Caki2 (cell line): ENCODE measurements at regions not wholly inside any gene's neighbourhood (a gene's known extent, or its start where the extent isn't known, plus 50 kb on each side); places are given as distances from the start of the nearest gene placed in this dataset.
"Not testable (repeated sequence)": the region's sequence is repeated elsewhere in the genome, so short reads cannot be mapped to it uniquely, and the experiment has no call there.

ENCODE experiments used
- DNase-seq: peaks from one replicate; pipeline ENCODE4 v3.0.0-alpha.2; 2015; ENCODE audit warnings: low read depth
- in situ Hi-C: cut with HindIII; loops from 2 replicates; pipeline ENCODE4 v1.10.0; 2016; ENCODE audit warnings: low sequenced_read_pairs, low pct_unique_long_range_greater_than_20kb, mixed read lengths

DNA sequence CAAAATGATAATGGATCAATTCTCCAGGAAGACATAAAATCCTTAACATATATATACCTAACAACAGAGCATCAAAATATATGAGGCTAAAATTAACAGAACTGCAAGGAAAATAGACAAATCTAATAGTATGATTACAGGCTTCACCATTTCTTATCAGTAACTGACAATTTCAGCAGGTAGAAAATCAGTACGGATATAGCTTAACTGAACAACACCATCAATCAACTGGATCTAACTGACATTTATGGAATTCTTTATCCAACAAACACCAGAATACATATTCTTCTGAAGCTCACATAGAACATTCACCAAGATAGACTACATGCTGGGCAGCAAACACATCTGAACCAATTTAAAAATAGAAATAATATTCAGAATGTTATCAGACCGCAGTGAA is 121.1 kb upstream of the CDC14C start:
- in situ Hi-C loops: no loop called here
- DNase-seq: no peak

DNA sequence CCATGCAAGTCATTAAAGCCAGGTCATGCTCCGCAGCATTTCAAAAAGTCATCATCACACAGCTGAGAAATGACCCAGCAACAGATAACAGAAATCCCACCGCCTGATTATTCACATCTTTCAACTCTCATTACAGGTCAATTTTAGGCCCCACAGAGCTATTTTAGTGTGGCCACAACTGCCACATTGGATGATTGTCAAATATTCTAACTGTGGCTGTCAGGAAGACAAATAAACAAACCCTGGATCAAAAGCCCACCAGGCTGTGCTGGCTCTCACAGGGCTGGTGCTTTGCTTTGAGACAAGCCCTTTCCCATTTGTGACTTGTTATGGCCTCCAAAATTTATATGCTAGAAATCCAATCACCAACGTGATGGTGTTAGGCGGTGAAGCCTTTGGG is 117.6 kb upstream of the CDC14C start:
- in situ Hi-C loops: no loop called here
- no peak for DNase-seq

DNA sequence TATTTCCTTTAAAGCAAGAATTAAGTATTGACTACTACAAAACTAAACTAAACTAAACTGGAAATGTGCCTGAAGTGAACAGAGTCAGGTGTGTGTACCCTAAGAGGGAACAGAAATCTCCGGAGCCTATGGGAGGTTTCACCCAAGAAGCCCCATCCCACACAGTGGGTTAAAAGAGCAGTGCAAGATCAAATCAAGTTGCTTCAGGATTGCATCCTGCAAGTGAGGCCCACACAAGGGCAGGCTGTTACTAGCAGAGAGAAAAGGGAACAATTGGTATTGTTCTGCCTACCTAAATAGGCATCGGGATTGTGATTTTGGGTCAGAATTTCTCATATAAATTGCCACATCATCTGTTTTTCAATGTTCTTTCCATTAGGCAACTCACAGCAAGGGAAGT is 113.3 kb upstream of the CDC14C start:
- in situ Hi-C loops: no loop called here

DNA sequence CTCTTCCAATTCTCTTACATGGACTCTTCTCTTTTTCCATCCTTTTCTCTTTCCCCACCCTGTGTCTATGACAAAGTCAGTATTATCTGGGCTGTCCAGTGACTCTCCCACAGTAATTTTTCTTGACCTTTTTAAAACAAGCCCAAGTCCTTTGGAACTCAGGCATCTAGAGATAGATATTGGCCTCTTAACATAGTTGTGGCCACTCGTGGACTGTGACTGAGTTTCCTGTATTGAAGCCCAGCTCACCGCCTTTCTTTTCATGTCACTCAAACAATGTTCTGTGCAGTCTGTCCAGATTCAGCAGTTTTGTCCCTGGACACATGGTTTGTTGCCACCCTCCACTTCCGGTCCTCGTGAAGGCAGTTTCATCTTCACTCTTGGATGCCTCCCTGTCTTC is 110.9 kb upstream of the CDC14C start:
- no peak for DNase-seq
- in situ Hi-C loops: no loop called here

More for the DNA sequence above, 113.3 kb upstream of the CDC14C start:
- DNase-seq: no peak

DNA sequence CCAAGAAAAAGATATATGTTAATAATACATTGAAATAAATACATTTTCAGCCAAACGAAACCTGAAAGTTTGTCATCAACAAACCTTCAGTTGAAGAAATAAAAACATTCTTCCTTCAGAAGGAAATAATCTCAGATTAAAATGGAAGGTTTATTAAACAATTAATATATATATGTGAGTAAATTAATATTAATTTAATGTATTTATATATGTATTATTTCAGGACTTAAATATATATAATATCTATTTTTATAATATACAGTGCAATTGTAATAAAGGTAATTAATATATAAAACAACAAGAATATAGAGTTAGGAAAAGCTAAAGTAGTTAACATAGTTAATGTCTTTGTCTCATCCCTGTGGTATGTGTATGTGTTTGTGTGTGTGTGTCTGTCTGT is 102.2 kb upstream of the CDC14C start:
- DNase-seq: no peak
- in situ Hi-C loops: no loop called here

DNA sequence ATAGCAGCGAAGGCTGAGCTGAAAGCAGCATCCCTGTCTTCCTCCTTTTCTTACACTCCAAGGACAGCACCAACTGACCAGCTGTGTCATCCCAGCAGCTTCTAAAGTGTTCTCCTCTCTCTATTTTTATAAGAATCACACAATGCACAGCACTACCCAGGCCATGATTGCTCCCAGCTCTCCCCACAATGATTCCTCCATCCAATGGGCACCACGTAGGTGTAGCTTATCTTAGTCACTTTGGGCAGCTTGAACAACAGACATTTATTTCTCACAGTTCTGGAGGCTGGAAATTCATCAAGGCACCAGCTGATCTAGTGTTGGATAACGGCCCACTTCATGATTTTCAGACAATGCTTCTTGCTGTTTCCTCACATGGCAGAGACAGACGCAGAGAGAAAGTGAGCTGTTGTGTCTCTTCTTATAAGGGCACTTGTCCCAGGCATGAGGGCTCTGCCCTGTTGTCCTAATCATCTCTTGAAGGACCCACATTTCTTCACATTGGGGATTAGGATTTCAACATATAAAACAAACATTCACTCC is 92.0 kb upstream of the CDC14C start:
- in situ Hi-C loops: no loop called here
- DNase-seq: no peak

DNA sequence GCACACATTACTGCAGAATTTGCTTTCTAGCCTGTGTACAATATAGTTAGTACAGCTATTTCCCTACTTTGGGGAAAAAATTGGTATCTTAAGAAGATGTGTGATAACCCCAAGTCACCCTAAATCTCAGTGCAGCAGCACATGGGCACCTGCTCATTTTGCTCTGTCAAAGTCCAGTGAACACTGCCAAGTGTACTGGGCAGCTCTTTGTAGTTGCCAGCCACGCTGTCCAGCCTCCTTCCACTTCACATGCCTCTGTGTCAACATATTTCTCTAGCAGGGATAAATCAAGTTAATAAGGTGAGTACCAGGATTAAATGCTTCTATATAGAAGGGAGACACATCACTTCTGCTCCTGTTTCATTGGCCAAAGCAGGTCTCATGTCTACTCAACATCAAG is 87.1 kb upstream of the CDC14C start:
- in situ Hi-C loops: no loop called here

DNA sequence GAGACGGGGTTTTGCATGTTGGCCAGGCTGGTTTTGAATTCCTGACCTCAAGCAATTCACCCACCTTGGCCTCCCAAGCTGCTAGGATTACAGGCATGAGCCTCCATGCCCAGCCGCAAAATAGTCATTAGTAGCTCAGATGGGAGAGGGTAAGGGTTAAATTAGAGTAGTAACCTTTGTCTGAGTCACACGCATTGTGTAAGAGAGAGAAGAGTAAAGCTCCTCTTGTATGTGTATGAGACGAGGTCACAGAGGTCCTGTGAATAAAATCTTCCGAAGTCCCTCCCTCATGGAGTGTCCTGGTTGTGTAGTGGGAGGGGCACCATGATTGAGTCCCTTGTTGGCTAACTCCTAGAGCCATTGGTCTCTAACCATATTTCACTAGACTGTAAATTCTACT is 85.2 kb upstream of the CDC14C start:
- DNase-seq: peak; percentile 21
- in situ Hi-C loops: no loop called here

More for the DNA sequence above, 87.1 kb upstream of the CDC14C start:
- no peak for DNase-seq

DNA sequence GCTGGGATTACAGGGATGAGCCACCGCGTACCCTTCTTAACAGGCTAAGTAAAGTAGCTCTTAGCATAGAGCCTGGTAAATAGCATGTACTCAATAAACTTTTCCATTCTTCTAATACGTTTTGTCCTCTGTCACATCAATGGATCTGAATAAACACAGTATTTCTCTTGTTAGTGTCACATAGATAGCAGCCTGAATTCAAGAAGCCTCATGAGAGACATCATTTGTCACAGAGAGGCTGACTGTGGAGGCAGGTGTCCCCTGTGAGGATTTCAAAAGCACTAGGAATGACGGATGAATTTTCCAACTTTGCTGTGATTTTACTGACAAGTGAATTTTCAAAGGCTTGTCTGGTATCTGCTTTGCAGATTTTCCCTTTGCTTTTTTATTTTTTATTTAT is 82.6 kb upstream of the CDC14C start:
- in situ Hi-C loops: no loop called here
- DNase-seq: no peak

DNA sequence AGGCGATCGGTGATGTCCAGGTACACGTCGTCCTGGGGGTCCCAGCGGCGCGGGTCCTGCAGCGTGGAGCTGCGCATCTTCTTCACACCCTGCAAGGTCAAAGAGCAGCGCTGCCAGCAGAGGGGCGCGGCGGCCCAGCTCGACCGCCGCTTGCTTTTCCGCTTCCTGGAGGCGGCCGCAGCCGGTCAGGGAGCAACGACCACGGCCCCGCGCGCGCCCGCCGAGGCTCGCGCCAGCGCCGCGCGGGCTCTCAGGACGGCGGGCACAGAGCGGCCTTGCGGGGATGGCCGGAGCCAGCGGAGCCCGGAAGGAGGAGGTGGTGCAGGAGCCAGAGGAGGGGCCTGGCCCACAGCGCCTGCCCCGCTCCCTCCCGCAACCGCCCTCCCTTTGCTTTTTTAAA is 76.4 kb upstream of the CDC14C start:
- in situ Hi-C loops: no loop called here
- DNase-seq: no peak

DNA sequence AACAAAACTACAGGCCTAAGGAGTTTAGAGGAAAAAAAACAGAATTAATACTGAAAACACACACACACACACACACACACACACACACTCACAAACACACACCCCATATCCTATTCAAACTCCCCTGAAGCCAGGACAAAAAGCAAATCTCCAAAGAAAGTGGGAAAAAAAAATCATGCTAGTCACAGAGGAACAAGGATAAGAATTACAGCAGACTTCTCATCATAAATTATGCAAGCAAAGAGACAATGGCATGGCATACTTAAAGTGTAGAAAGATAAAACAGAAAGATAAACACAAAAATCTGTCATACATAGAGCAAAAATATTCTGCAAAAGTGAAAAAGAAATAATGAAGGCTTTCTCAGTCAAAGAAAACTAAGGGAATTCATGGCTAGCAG is 63.9 kb upstream of the CDC14C start:
- peak; percentile 47 for DNase-seq
- in situ Hi-C loops: not testable (repeated sequence)

DNA sequence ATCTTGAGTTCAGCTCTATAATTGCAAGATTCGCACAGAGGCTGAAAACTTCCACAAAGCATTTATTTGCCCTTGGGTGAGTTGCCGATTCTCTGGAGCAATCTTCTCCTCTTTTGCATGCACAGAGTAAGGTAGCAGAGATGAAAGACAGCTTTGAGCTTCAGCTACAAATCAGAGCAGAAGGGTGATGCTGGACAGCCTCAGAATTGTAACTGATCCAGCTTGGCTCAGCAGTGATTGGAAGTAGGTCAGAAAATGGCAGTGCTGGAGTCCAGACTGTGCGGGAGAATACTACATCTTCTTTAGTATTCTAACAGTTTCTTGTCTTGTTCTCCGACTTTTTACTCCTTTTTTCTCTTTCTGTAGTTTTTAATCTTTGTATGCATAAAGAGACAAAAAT is 55.4 kb upstream of the CDC14C start:
- in situ Hi-C loops: no loop called here
- no peak for DNase-seq

DNA sequence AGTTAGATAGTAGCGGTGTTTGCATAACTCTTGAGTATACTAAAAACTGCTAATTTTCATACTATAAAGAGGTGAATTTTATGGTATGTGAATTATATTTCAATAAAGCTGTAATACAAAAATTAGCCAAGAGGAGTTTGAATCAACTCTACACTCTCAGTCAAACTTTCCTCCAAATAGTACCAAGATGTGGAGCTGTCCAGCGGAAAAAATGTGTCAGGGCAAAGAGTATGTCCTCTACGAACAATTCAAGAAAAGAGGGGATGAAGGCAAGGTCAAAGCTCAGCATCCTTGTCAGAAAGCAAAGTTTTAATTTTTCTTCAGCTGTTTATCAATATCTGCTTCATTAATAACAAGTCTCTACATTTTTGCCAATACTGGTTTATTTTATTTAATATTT is 51.8 kb upstream of the CDC14C start:
- in situ Hi-C loops: no loop called here
- no peak for DNase-seq
